ENCODE measurements at regions not wholly inside any gene's neighbourhood (a gene's known extent, or its start where the extent isn't known, plus 50 kb on each side); places are given as distances from the start of the nearest gene placed in this dataset.

GRCh38 chr5:92544596-92544995, 1036.4 kb downstream of the NR2F1-AS1 start:
- TF ChIP-seq EZH2 (IDR thresholded peaks at IDR 0.05; ENCODE audit: borderline replicate concordance, low read length) (no peak), CTCF (IDR thresholded peaks at IDR 0.05; ENCODE audit: low read length) (no peak)

Measured in OCI-LY1 (cell line).